HFFc6 (cell line): ENCODE measurements at regions not wholly inside any gene's neighbourhood (a gene's known extent, or its start where the extent isn't known, plus 50 kb on each side); places are given as distances from the start of the nearest gene placed in this dataset.

Experiments
- DNase-seq: peaks from one replicate; pipeline ENCODE4 v3.0.0-alpha.2; 2018
- H3K27ac Mint-ChIP-seq: 2 replicates; pipeline ENCODE4 v1.8.0; 2020; ENCODE audit warnings: mild to moderate bottlenecking, mixed read lengths
- H3K27me3 Mint-ChIP-seq: 2 replicates; pipeline ENCODE4 v1.8.0; 2021; ENCODE audit warnings: mild to moderate bottlenecking, moderate library complexity, mixed read lengths; ENCODE audit not compliant: insufficient read depth
- H3K36me3 Mint-ChIP-seq: 2 replicates; pipeline ENCODE4 v1.8.0; 2021; ENCODE audit warnings: low read depth, mixed read lengths
- H3K4me1 Mint-ChIP-seq: 2 replicates; pipeline ENCODE4 v1.8.0; 2020; ENCODE audit warnings: low read depth, mixed read lengths
- H3K4me3 Mint-ChIP-seq: 2 replicates; pipeline ENCODE4 v1.8.0; 2020; ENCODE audit warnings: mild to moderate bottlenecking, moderate library complexity, mixed read lengths
- H3K9me3 Mint-ChIP-seq: 2 replicates; pipeline ENCODE4 v1.8.0; 2020; ENCODE audit warnings: mild to moderate bottlenecking, mixed read lengths
- TF ChIP-seq, protein P1 (sequence below): fragments of 200-600 bp; sonication (generic); IDR thresholded peaks from 2 replicates; pipeline ENCODE4 v1.5.0; 2021; ENCODE audit warnings: antibody characterized with exemption, mild to moderate bottlenecking

DNA sequence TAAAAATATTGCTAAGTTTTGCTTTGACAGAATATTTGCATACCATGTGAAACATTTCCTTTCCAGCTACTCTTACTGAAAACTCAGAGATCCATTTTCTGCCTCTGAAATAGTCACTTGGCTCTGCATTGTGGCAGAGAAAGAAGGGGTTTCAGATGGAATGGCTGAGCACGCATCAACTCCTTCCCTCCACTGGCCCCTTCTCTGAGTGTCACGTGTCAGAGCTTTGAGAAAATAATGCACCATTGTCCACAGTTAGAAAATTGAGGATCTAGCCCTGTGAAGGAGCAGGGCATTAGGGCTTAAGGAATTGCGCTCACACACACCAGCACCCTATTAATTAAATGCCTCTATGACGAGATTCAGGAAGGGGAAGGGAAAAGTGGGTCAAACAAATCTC, 78.8 kb upstream of the FAT4 start:
- H3K27ac Mint-ChIP-seq: no peak overlapping the region
- no peaks in the 10 kb centered on the region for H3K36me3 Mint-ChIP-seq
- no peaks in the 10 kb centered on the region for H3K27me3 Mint-ChIP-seq
- no peaks in the 10 kb centered on the region for H3K9me3 Mint-ChIP-seq
- TF ChIP-seq, protein P1, sequence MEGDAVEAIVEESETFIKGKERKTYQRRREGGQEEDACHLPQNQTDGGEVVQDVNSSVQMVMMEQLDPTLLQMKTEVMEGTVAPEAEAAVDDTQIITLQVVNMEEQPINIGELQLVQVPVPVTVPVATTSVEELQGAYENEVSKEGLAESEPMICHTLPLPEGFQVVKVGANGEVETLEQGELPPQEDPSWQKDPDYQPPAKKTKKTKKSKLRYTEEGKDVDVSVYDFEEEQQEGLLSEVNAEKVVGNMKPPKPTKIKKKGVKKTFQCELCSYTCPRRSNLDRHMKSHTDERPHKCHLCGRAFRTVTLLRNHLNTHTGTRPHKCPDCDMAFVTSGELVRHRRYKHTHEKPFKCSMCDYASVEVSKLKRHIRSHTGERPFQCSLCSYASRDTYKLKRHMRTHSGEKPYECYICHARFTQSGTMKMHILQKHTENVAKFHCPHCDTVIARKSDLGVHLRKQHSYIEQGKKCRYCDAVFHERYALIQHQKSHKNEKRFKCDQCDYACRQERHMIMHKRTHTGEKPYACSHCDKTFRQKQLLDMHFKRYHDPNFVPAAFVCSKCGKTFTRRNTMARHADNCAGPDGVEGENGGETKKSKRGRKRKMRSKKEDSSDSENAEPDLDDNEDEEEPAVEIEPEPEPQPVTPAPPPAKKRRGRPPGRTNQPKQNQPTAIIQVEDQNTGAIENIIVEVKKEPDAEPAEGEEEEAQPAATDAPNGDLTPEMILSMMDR: no peak
- DNase-seq: no peak
- H3K4me1 Mint-ChIP-seq: peaks cover 7% of the 10 kb centered on the region; the same call in 1 of the 2 replicates
- H3K4me3 Mint-ChIP-seq: no peak overlapping the region

DNA sequence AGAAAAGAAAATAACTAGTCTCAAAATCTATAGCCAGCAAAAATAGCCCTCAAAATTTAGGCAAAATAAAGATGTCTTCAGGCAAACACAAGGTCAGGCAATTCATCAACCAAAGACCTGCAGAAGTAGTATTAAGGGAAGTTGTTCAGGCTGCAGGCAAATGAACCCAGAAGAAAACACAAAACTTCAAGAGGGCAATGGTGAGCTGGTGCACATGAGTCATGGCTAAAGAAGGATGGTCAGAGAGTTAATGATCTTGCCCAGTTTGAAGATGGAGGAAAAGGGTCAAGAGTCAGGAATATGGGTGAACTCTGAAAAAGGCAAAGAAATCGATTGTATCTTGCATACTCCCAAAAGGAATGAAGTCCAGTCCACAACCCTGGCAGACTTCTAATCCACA, 83.1 kb upstream of the FAT4 start:
- Mint-ChIP-seq H3K4me3 (no peak overlapping the region), H3K27ac (no peak overlapping the region), H3K36me3 (peaks cover 4% of the 10 kb centered on the region; the same call in 1 of the 2 replicates), H3K4me1 (peaks cover 7% of the 10 kb centered on the region; the same call in 1 of the 2 replicates), H3K9me3 (peaks cover 3% of the 10 kb centered on the region; the same call in 1 of the 2 replicates), H3K27me3 (no peaks in the 10 kb centered on the region)
- no peak for DNase-seq
- TF ChIP-seq, protein P1: no peak

DNA sequence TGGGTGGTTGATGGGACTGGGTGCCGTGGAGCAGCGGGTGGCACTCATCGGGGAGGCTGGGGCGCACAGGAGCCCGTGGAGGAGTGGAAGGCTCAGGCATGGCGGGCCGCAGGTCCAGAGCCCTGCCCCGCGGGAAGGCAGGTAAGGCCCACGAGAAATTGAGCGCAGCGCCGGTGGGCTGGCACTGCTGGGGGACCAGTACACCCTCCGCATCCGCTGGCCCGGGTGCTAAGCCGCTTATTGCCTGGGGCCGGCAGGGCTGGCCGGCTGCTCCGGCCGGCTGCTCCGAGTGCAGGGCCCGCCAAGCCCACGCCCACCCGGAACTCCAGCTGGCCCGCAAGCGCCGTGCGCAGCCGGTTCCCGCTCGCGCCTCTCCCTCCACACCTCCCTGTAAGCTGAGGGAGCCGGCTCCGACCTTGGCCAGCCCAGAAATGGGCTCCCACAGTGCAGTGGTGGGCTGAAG, 85.1 kb upstream of the FAT4 start:
- H3K27me3 Mint-ChIP-seq: no peaks in the 10 kb centered on the region
- DNase-seq: no peak
- no peak overlapping the region for H3K4me3 Mint-ChIP-seq
- no peak overlapping the region for H3K27ac Mint-ChIP-seq
- peaks cover 3% of the 10 kb centered on the region; the same call in 1 of the 2 replicates for H3K9me3 Mint-ChIP-seq
- peaks cover 7% of the 10 kb centered on the region; the same call in 1 of the 2 replicates for H3K4me1 Mint-ChIP-seq
- TF ChIP-seq, protein P1: no peak
- H3K36me3 Mint-ChIP-seq: peaks cover 4% of the 10 kb centered on the region; the same call in 1 of the 2 replicates

DNA sequence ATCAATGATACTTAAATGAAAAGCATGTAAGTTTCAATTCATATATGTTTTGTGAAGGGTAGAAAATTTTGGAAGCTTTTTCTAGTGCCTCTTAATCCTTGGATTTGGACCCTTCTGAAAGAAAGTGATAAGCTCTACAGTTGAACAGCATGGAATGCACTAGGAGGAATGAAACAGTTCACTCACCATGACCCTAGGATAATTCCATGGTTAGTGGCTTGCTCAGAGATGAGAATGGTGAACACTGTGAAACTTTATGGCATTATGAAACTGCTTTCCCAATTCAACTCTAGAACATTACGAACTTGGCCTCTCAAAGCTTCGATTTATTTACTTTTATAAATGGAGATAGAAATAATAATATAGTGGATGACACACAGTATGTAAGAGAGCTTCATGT, 88.9 kb upstream of the FAT4 start:
- Mint-ChIP-seq H3K4me1 (no peaks in the 10 kb centered on the region), H3K27me3 (no peaks in the 10 kb centered on the region), H3K4me3 (no peak overlapping the region), H3K36me3 (peaks cover 4% of the 10 kb centered on the region; the same call in 1 of the 2 replicates), H3K9me3 (peaks cover 3% of the 10 kb centered on the region; the same call in 1 of the 2 replicates), H3K27ac (no peak overlapping the region)
- TF ChIP-seq, protein P1: no peak
- no peak for DNase-seq

DNA sequence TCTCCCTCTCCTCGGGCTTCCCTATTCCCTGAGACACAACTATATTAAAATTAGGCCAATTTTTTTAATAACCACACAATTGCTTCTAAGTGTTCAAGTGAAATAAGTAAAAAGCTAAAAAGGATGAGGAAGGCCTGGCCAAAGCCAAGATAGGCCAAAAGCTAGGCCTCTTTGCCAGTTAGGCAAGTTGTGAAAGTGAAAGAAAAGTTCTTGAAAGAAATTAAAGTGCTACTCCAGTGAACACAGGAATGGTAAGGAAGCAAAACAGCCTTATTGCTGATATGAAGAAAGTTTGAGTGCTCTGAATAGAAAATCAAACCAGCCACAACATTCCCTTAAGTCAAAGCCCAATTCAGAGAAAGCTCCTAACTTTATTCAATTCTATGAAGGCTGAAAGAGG, 114.2 kb upstream of the FAT4 start:
- peaks cover 4% of the 10 kb centered on the region; the same call in 1 of the 2 replicates for H3K9me3 Mint-ChIP-seq
- no peaks in the 10 kb centered on the region for H3K27me3 Mint-ChIP-seq

More for the DNA sequence above, 114.2 kb upstream of the FAT4 start:
- no peak overlapping the region for H3K27ac Mint-ChIP-seq
- no peaks in the 10 kb centered on the region; the same call in 1 of the 2 replicates for H3K36me3 Mint-ChIP-seq
- no peak for DNase-seq
- H3K4me3 Mint-ChIP-seq: no peak overlapping the region
- TF ChIP-seq, protein P1: no peak
- H3K4me1 Mint-ChIP-seq: peaks cover 18% of the 10 kb centered on the region
